ENCODE measurements at regions not wholly inside any gene's neighbourhood (a gene's known extent, or its start where the extent isn't known, plus 50 kb on each side); places are given as distances from the start of the nearest gene placed in this dataset.

- TF ChIP-seq CTCF (IDR thresholded peaks at IDR 0.05; ENCODE audit: insufficient read depth, low read depth, low read length, missing control alignments) = no peak
- DNase-seq (ENCODE audit: low read depth) = no peak
- H3K4me3 ChIP-seq (ENCODE audit: low read depth, low read length) = no peak overlapping the region
Observed at GRCh38 chr6:159508931-159509330, 184.1 kb downstream of the SOD2 start.

GRCh38 chr6:159506048-159506447, 187.0 kb downstream of the SOD2 start:
- H3K4me3 ChIP-seq (ENCODE audit: low read depth, low read length) = no peak overlapping the region
- TF ChIP-seq CTCF (IDR thresholded peaks at IDR 0.05; ENCODE audit: insufficient read depth, low read depth, low read length, missing control alignments) = no peak
- DNase-seq (ENCODE audit: low read depth) = no peak

- no peak for DNase-seq (ENCODE audit: low read depth)
- H3K4me3 ChIP-seq (ENCODE audit: low read depth, low read length) = no peak overlapping the region
- TF ChIP-seq CTCF (IDR thresholded peaks at IDR 0.05; ENCODE audit: insufficient read depth, low read depth, low read length, missing control alignments) = no peak
Observed at GRCh38 chr6:159505140-159505922, 187.7 kb downstream of the SOD2 start.

- no peak for DNase-seq (ENCODE audit: low read depth)
- no peak overlapping the region for H3K4me3 ChIP-seq (ENCODE audit: low read depth, low read length)
- TF ChIP-seq CTCF (IDR thresholded peaks at IDR 0.05; ENCODE audit: insufficient read depth, low read depth, low read length, missing control alignments) = no peak
Observed at GRCh38 chr6:159501558-159501957, 191.5 kb downstream of the SOD2 start.

- DNase-seq (ENCODE audit: low read depth) = no peak
- TF ChIP-seq CTCF (IDR thresholded peaks at IDR 0.05; ENCODE audit: insufficient read depth, low read depth, low read length, missing control alignments) = no peak
- H3K4me3 ChIP-seq (ENCODE audit: low read depth, low read length) = no peak overlapping the region
Observed at GRCh38 chr6:159499034-159499433, 194.0 kb downstream of the SOD2 start.

- DNase-seq (ENCODE audit: low read depth) = no peak
- no peak overlapping the region for H3K4me3 ChIP-seq (ENCODE audit: low read depth, low read length)
- no peak for TF ChIP-seq CTCF (IDR thresholded peaks at IDR 0.05; ENCODE audit: insufficient read depth, low read depth, low read length, missing control alignments)
Observed at GRCh38 chr6:159494586-159494972, 198.5 kb downstream of the SOD2 start.

Measured in GM12865 (cell line).